Esophagus muscularis mucosa (tissue), 4 donors: ENCODE measurements at regions not wholly inside any gene's neighbourhood (a gene's known extent, or its start where the extent isn't known, plus 50 kb on each side); places are given as distances from the start of the nearest gene placed in this dataset.

Source experiments
- CTCF ChIP-seq, 3 experiments: fragments of 200-600 bp in 2 of 3; fragments of 450-650 bp in 1 of 3; sonication (generic) in 2 of 3; IDR thresholded peaks; one replicate each; pipeline ENCODE4 v1.5.1; 2017 to 2019; ENCODE audit warnings: antibody characterized with exemption in 3 of 3, mild to moderate bottlenecking in 2 of 3, moderate library complexity in 1 of 3
- EP300 ChIP-seq: sonication (generic); formaldehyde crosslinking; IDR thresholded peaks from one replicate; pipeline ENCODE4 v1.6.1; 2017; ENCODE audit warnings: antibody characterized with exemption
- POLR2A ChIP-seq: fragments of 450-650 bp; IDR thresholded peaks from one replicate; pipeline ENCODE4 v1.6.1; 2017; ENCODE audit warnings: antibody characterized with exemption, moderate library complexity, mild to moderate bottlenecking, low read depth
- POLR2AphosphoS5 ChIP-seq, 2 donors: sonication (generic); formaldehyde crosslinking; IDR thresholded peaks; one replicate each; pipeline ENCODE4 v1.6.1; 2017; ENCODE audit warnings: antibody characterized with exemption in 2 of 2

- TF ChIP-seq CTCF (IDR thresholded peaks at IDR 0.05): no peak
- TF ChIP-seq EP300: no peak
- TF ChIP-seq POLR2AphosphoS5 (IDR thresholded peaks at IDR 0.05): no peak
- TF ChIP-seq POLR2A: no peak
Measured at GRCh38 chrY:7730664-7731063, 819.1 kb upstream of the AMELY start.
